HEK293T (cell line): ENCODE measurements at regions not wholly inside any gene's neighbourhood (a gene's known extent, or its start where the extent isn't known, plus 50 kb on each side); places are given as distances from the start of the nearest gene placed in this dataset.

Experiments used
- BHLHE40 ChIP-seq: fragments of 450-650 bp; IDR thresholded peaks from 2 replicates; pipeline ENCODE4 v1.6.1; 2016; ENCODE audit warnings: mild to moderate bottlenecking, moderate library complexity, borderline replicate concordance
- ELF4 ChIP-seq: fragments of 450-650 bp; IDR thresholded peaks from 2 replicates; pipeline ENCODE4 v1.6.1; 2017; ENCODE audit warnings: antibody characterized with exemption
- FOXK2 ChIP-seq: fragments of 450-650 bp; IDR thresholded peaks from 2 replicates; pipeline ENCODE4 v1.6.1; 2016; ENCODE audit warnings: mild to moderate bottlenecking
- HDGF ChIP-seq: fragments of 450-650 bp; IDR thresholded peaks from 2 replicates; pipeline ENCODE4 v1.6.1; 2017; ENCODE audit warnings: antibody characterized with exemption, borderline replicate concordance
- LEF1 ChIP-seq: fragments of 450-650 bp; IDR thresholded peaks from 2 replicates; pipeline ENCODE4 v1.6.1; 2017; ENCODE audit warnings: mild to moderate bottlenecking, borderline replicate concordance
- NFRKB ChIP-seq: fragments of 450-650 bp; IDR thresholded peaks from 2 replicates; pipeline ENCODE4 v1.6.1; 2016; ENCODE audit warnings: mild to moderate bottlenecking, moderate library complexity
- SP1 ChIP-seq: fragments of 450-650 bp; IDR thresholded peaks from 2 replicates; pipeline ENCODE4 v1.6.1; 2017
- TARDBP ChIP-seq: fragments of 450-650 bp; IDR thresholded peaks from 2 replicates; pipeline ENCODE4 v1.6.1; 2016

- no peak for TF ChIP-seq LEF1
- no peak for TF ChIP-seq SP1
- no peak for TF ChIP-seq BHLHE40
- no peak for TF ChIP-seq TARDBP
- TF ChIP-seq FOXK2: no peak
- TF ChIP-seq NFRKB: no peak
- TF ChIP-seq HDGF: no peak
- no peak for TF ChIP-seq ELF4
Observed at GRCh38 chr5:111859031-111859430, 102.0 kb upstream of the NREP start.
